ENCODE measurements at regions not wholly inside any gene's neighbourhood (a gene's known extent, or its start where the extent isn't known, plus 50 kb on each side); places are given as distances from the start of the nearest gene placed in this dataset.

GRCh38 chr4:171017593-171017992 lies 795.6 kb upstream of the GALNTL6 start:
- no peak overlapping the region for H4K8ac ChIP-seq (ENCODE audit: low read depth, low read length)
- H2BK5ac ChIP-seq (ENCODE audit: low read depth, low read length, poor library complexity), result no peak overlapping the region
- H3K4me1 ChIP-seq (ENCODE audit: control insufficient read depth in 1 of 2, insufficient read depth in 2 of 2, low read length in 2 of 2), result no peaks in the 10 kb centered on the region
- H3K18ac ChIP-seq (ENCODE audit: low read length), result no peak overlapping the region
- H3K9ac ChIP-seq (ENCODE audit: low read length), result no peak overlapping the region
- H3K4me3 ChIP-seq (ENCODE audit: low read depth, low read length), result no peak overlapping the region
- H3K27ac ChIP-seq (ENCODE audit: low read depth, low read length), result no peak overlapping the region
- no peaks in the 10 kb centered on the region for H3K79me1 ChIP-seq (ENCODE audit: low read length)
- H3K9me3 ChIP-seq (ENCODE audit: insufficient read depth, low read depth, low read length), result no peaks in the 10 kb centered on the region
- no peaks in the 10 kb centered on the region for H3K36me3 ChIP-seq (ENCODE audit: control insufficient read depth in 1 of 2, insufficient read depth in 2 of 2, low read length in 2 of 2)
- peak; percentile 55 to 61 for DNase-seq
- H2BK12ac ChIP-seq (ENCODE audit: low read length), result no peak overlapping the region
- H3K23ac ChIP-seq (ENCODE audit: low read length), result no peak overlapping the region
- H4K91ac ChIP-seq (ENCODE audit: low read depth, low read length), result no peak overlapping the region
- H3K79me2 ChIP-seq (ENCODE audit: control insufficient read depth, insufficient read depth, low read length, poor library complexity), result no peaks in the 10 kb centered on the region
- H2AK5ac ChIP-seq (ENCODE audit: low read length), result no peak overlapping the region
- H3K27me3 ChIP-seq (ENCODE audit: insufficient read depth, low read length), result no peaks in the 10 kb centered on the region
- WGBS (ENCODE audit: extremely low coverage, insufficient coverage, insufficient read length), result no CpG with 5 or more reads among the region's 1 CpG
- H3K14ac ChIP-seq (ENCODE audit: low read length), result no peak overlapping the region
- no peak overlapping the region for H4K12ac ChIP-seq (ENCODE audit: low read depth, low read length)
- H2BK120ac ChIP-seq (ENCODE audit: insufficient read depth, low read length, poor library complexity), result no peak overlapping the region
- H3K4ac ChIP-seq (ENCODE audit: low read depth, low read length), result no peak overlapping the region
- H2AFZ ChIP-seq (ENCODE audit: insufficient read depth, low read length, poor library complexity), result no peak overlapping the region
- no peak overlapping the region for H3K4me2 ChIP-seq (ENCODE audit: low read length)

- H3K14ac ChIP-seq (ENCODE audit: low read length), result no peak overlapping the region
- no peak overlapping the region for H3K9ac ChIP-seq (ENCODE audit: low read length)
- no peak for DNase-seq
- no peaks in the 10 kb centered on the region for H3K4me1 ChIP-seq (ENCODE audit: control insufficient read depth in 1 of 2, insufficient read depth in 2 of 2, low read length in 2 of 2)
- no peak overlapping the region for H2BK120ac ChIP-seq (ENCODE audit: insufficient read depth, low read length, poor library complexity)
- H2BK12ac ChIP-seq (ENCODE audit: low read length), result no peak overlapping the region
- no CpG with 5 or more reads among the region's 2 CpGs for WGBS (ENCODE audit: extremely low coverage, insufficient coverage, insufficient read length)
- no peak overlapping the region for H4K8ac ChIP-seq (ENCODE audit: low read depth, low read length)
- H3K23ac ChIP-seq (ENCODE audit: low read length), result no peak overlapping the region
- H4K12ac ChIP-seq (ENCODE audit: low read depth, low read length), result no peak overlapping the region
- no peaks in the 10 kb centered on the region for H3K27me3 ChIP-seq (ENCODE audit: insufficient read depth, low read length)
- no peak overlapping the region for H2AK5ac ChIP-seq (ENCODE audit: low read length)
- no peaks in the 10 kb centered on the region for H3K79me1 ChIP-seq (ENCODE audit: low read length)
- H2AFZ ChIP-seq (ENCODE audit: insufficient read depth, low read length, poor library complexity), result no peak overlapping the region
- no peak overlapping the region for H3K27ac ChIP-seq (ENCODE audit: low read depth, low read length)
- no peak overlapping the region for H3K4me3 ChIP-seq (ENCODE audit: low read depth, low read length)
- H4K91ac ChIP-seq (ENCODE audit: low read depth, low read length), result no peak overlapping the region
- no peak overlapping the region for H3K4ac ChIP-seq (ENCODE audit: low read depth, low read length)
- H3K36me3 ChIP-seq (ENCODE audit: control insufficient read depth in 1 of 2, insufficient read depth in 2 of 2, low read length in 2 of 2), result no peaks in the 10 kb centered on the region
- no peak overlapping the region for H3K18ac ChIP-seq (ENCODE audit: low read length)
- no peak overlapping the region for H2BK5ac ChIP-seq (ENCODE audit: low read depth, low read length, poor library complexity)
- H3K4me2 ChIP-seq (ENCODE audit: low read length), result no peak overlapping the region
- no peaks in the 10 kb centered on the region for H3K79me2 ChIP-seq (ENCODE audit: control insufficient read depth, insufficient read depth, low read length, poor library complexity)
- no peaks in the 10 kb centered on the region for H3K9me3 ChIP-seq (ENCODE audit: insufficient read depth, low read depth, low read length)
Measured at GRCh38 chr4:171016145-171016544, 797.1 kb upstream of the GALNTL6 start.

- H2BK120ac ChIP-seq (ENCODE audit: insufficient read depth, low read length, poor library complexity), result no peak overlapping the region
- H4K91ac ChIP-seq (ENCODE audit: low read depth, low read length), result no peak overlapping the region
- no peaks in the 10 kb centered on the region for H3K79me2 ChIP-seq (ENCODE audit: control insufficient read depth, insufficient read depth, low read length, poor library complexity)
- no peaks in the 10 kb centered on the region for H3K79me1 ChIP-seq (ENCODE audit: low read length)
- no peak overlapping the region for H3K4me3 ChIP-seq (ENCODE audit: low read depth, low read length)
- no peak overlapping the region for H2BK5ac ChIP-seq (ENCODE audit: low read depth, low read length, poor library complexity)
- WGBS (ENCODE audit: extremely low coverage, insufficient coverage, insufficient read length), result no CpG with 5 or more reads among the region's 1 CpG
- H3K9ac ChIP-seq (ENCODE audit: low read length), result no peak overlapping the region
- no peak overlapping the region for H2BK12ac ChIP-seq (ENCODE audit: low read length)
- H3K14ac ChIP-seq (ENCODE audit: low read length), result no peak overlapping the region
- H3K4ac ChIP-seq (ENCODE audit: low read depth, low read length), result no peak overlapping the region
- H4K12ac ChIP-seq (ENCODE audit: low read depth, low read length), result no peak overlapping the region
- no peak overlapping the region for H3K23ac ChIP-seq (ENCODE audit: low read length)
- no peaks in the 10 kb centered on the region for H3K36me3 ChIP-seq (ENCODE audit: control insufficient read depth in 1 of 2, insufficient read depth in 2 of 2, low read length in 2 of 2)
- DNase-seq, result no peak
- no peak overlapping the region for H3K4me2 ChIP-seq (ENCODE audit: low read length)
- no peak overlapping the region for H2AFZ ChIP-seq (ENCODE audit: insufficient read depth, low read length, poor library complexity)
- no peak overlapping the region for H3K27ac ChIP-seq (ENCODE audit: low read depth, low read length)
- no peaks in the 10 kb centered on the region for H3K4me1 ChIP-seq (ENCODE audit: control insufficient read depth in 1 of 2, insufficient read depth in 2 of 2, low read length in 2 of 2)
- H3K9me3 ChIP-seq (ENCODE audit: insufficient read depth, low read depth, low read length), result no peaks in the 10 kb centered on the region
- no peak overlapping the region for H4K8ac ChIP-seq (ENCODE audit: low read depth, low read length)
- no peaks in the 10 kb centered on the region for H3K27me3 ChIP-seq (ENCODE audit: insufficient read depth, low read length)
- no peak overlapping the region for H2AK5ac ChIP-seq (ENCODE audit: low read length)
- H3K18ac ChIP-seq (ENCODE audit: low read length), result no peak overlapping the region
Measured at GRCh38 chr4:171015441-171015840, 797.8 kb upstream of the GALNTL6 start.

GRCh38 chr4:171007618-171008390 lies 805.4 kb upstream of the GALNTL6 start:
- Histone ChIP-seq H4K8ac (ENCODE audit: low read depth, low read length) (no peak overlapping the region), H3K23ac (ENCODE audit: low read length) (no peak overlapping the region), H3K9me3 (ENCODE audit: insufficient read depth, low read depth, low read length) (no peaks in the 10 kb centered on the region), H2BK12ac (ENCODE audit: low read length) (no peak overlapping the region), H3K27me3 (ENCODE audit: insufficient read depth, low read length) (no peaks in the 10 kb centered on the region), H4K12ac (ENCODE audit: low read depth, low read length) (no peak overlapping the region), H2AK5ac (ENCODE audit: low read length) (no peak overlapping the region), H3K9ac (ENCODE audit: low read length) (no peak overlapping the region), H4K91ac (ENCODE audit: low read depth, low read length) (no peak overlapping the region), H3K4me3 (ENCODE audit: low read depth, low read length) (no peak overlapping the region), H2BK120ac (ENCODE audit: insufficient read depth, low read length, poor library complexity) (no peak overlapping the region), H3K36me3 (ENCODE audit: control insufficient read depth in 1 of 2, insufficient read depth in 2 of 2, low read length in 2 of 2) (no peaks in the 10 kb centered on the region), H3K4me2 (ENCODE audit: low read length) (no peak overlapping the region), H3K79me2 (ENCODE audit: control insufficient read depth, insufficient read depth, low read length, poor library complexity) (no peaks in the 10 kb centered on the region), H3K4me1 (ENCODE audit: control insufficient read depth in 1 of 2, insufficient read depth in 2 of 2, low read length in 2 of 2) (no peaks in the 10 kb centered on the region), H2AFZ (ENCODE audit: insufficient read depth, low read length, poor library complexity) (no peak overlapping the region), H3K4ac (ENCODE audit: low read depth, low read length) (no peak overlapping the region), H3K18ac (ENCODE audit: low read length) (no peak overlapping the region), H3K79me1 (ENCODE audit: low read length) (no peaks in the 10 kb centered on the region), H2BK5ac (ENCODE audit: low read depth, low read length, poor library complexity) (no peak overlapping the region), H3K27ac (ENCODE audit: low read depth, low read length) (no peak overlapping the region), H3K14ac (ENCODE audit: low read length) (no peak overlapping the region)
- DNase-seq, result no peak
- WGBS (ENCODE audit: extremely low coverage, insufficient coverage, insufficient read length), result no CpG with 5 or more reads among the region's 3 CpGs
